ENCODE measurements at regions not wholly inside any gene's neighbourhood (a gene's known extent, or its start where the extent isn't known, plus 50 kb on each side); places are given as distances from the start of the nearest gene placed in this dataset.

DNA sequence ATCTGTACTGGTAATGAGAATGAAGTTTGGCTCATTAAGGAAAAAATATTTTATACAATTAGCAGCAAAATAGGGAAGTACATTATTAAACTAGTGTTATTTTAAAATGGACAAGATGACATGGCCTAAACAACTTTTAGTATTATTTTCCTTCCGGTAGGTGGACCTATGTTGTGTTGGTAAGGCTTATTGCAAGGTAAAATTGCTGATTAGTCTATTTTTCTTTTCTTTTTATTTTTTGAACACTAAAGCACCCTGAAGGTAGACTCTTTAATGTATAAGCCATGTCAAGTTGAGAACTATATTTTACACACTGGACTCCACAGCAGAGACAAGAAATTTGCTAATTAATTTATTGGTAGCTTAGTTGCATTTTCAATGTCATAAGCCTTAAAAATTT is 239.5 kb upstream of the POT1 start:
- TF ChIP-seq, protein P1, sequence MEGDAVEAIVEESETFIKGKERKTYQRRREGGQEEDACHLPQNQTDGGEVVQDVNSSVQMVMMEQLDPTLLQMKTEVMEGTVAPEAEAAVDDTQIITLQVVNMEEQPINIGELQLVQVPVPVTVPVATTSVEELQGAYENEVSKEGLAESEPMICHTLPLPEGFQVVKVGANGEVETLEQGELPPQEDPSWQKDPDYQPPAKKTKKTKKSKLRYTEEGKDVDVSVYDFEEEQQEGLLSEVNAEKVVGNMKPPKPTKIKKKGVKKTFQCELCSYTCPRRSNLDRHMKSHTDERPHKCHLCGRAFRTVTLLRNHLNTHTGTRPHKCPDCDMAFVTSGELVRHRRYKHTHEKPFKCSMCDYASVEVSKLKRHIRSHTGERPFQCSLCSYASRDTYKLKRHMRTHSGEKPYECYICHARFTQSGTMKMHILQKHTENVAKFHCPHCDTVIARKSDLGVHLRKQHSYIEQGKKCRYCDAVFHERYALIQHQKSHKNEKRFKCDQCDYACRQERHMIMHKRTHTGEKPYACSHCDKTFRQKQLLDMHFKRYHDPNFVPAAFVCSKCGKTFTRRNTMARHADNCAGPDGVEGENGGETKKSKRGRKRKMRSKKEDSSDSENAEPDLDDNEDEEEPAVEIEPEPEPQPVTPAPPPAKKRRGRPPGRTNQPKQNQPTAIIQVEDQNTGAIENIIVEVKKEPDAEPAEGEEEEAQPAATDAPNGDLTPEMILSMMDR (conservative IDR thresholded peaks at IDR 0.05 in 1 of 2, IDR thresholded peaks at IDR 0.05 in 1 of 2; ENCODE audit: low read depth in 1 of 2, low read length in 2 of 2) = no peak
- no peak for TF ChIP-seq EZH2 (IDR thresholded peaks at IDR 0.05; ENCODE audit: low read length, missing control alignments)
- no peaks in the 10 kb centered on the region for H3K79me2 ChIP-seq (ENCODE audit: control insufficient read depth, insufficient read depth, low read length)
- no peaks in the 10 kb centered on the region for H3K36me3 ChIP-seq (ENCODE audit: control insufficient read depth, insufficient read depth, low read length)
- H3K27me3 ChIP-seq (ENCODE audit: control insufficient read depth, insufficient read depth, low read length) = no peaks in the 10 kb centered on the region
- H3K27ac ChIP-seq (ENCODE audit: insufficient read depth, low read length) = no peak overlapping the region
- H3K4me3 ChIP-seq (replicated peaks in 1 of 4; ENCODE audit: control extremely low read depth in 1 of 4, insufficient read depth in 1 of 4, low read depth in 3 of 4, low read length in 4 of 4) = no peak overlapping the region
- no peaks in the 10 kb centered on the region for H3K4me1 ChIP-seq (ENCODE audit: control insufficient read depth, extremely low read depth, insufficient read depth, low read length)
- H3K9me3 ChIP-seq (ENCODE audit: control insufficient read depth, insufficient read depth, low read depth, low read length) = no peaks in the 10 kb centered on the region
- no peak overlapping the region for H3K9ac ChIP-seq (ENCODE audit: insufficient read depth, low read length)
- no peaks in the 10 kb centered on the region for H4K20me1 ChIP-seq (ENCODE audit: control insufficient read depth, extremely low read depth, insufficient read depth, low read length)
- no peak overlapping the region for H3K4me2 ChIP-seq (ENCODE audit: extremely low read depth, insufficient read depth, low read length)
- H2AFZ ChIP-seq (ENCODE audit: low read length) = no peak overlapping the region
- no peak for DNase-seq (ENCODE audit: low read depth in 2 of 2)

GRCh38 chr7:125154930-125155329 is 225.3 kb upstream of the POT1 start:
- Histone ChIP-seq H3K27ac (ENCODE audit: insufficient read depth, low read length) (no peak overlapping the region), H3K4me1 (ENCODE audit: control insufficient read depth, extremely low read depth, insufficient read depth, low read length) (no peaks in the 10 kb centered on the region), H3K27me3 (ENCODE audit: control insufficient read depth, insufficient read depth, low read length) (no peaks in the 10 kb centered on the region), H3K36me3 (ENCODE audit: control insufficient read depth, insufficient read depth, low read length) (no peaks in the 10 kb centered on the region), H3K9ac (ENCODE audit: insufficient read depth, low read length) (no peak overlapping the region), H3K9me3 (ENCODE audit: control insufficient read depth, insufficient read depth, low read depth, low read length) (no peaks in the 10 kb centered on the region), H3K4me2 (ENCODE audit: extremely low read depth, insufficient read depth, low read length) (no peak overlapping the region), H4K20me1 (ENCODE audit: control insufficient read depth, extremely low read depth, insufficient read depth, low read length) (no peaks in the 10 kb centered on the region), H3K4me3 (replicated peaks in 1 of 4; ENCODE audit: control extremely low read depth in 1 of 4, insufficient read depth in 1 of 4, low read depth in 3 of 4, low read length in 4 of 4) (no peak overlapping the region), H2AFZ (ENCODE audit: low read length) (no peak overlapping the region), H3K79me2 (ENCODE audit: control insufficient read depth, insufficient read depth, low read length) (no peaks in the 10 kb centered on the region)
- TF ChIP-seq, protein P1 (conservative IDR thresholded peaks at IDR 0.05 in 1 of 2, IDR thresholded peaks at IDR 0.05 in 1 of 2; ENCODE audit: low read depth in 1 of 2, low read length in 2 of 2) = no peak
- no peak for TF ChIP-seq EZH2 (IDR thresholded peaks at IDR 0.05; ENCODE audit: low read length, missing control alignments)
- DNase-seq (ENCODE audit: low read depth in 2 of 2) = no peak

GRCh38 chr7:125149151-125149550 is 219.5 kb upstream of the POT1 start:
- Histone ChIP-seq H3K79me2 (ENCODE audit: control insufficient read depth, insufficient read depth, low read length) (no peaks in the 10 kb centered on the region), H3K9ac (ENCODE audit: insufficient read depth, low read length) (no peak overlapping the region), H3K27me3 (ENCODE audit: control insufficient read depth, insufficient read depth, low read length) (no peaks in the 10 kb centered on the region), H3K4me3 (replicated peaks in 1 of 4; ENCODE audit: control extremely low read depth in 1 of 4, insufficient read depth in 1 of 4, low read depth in 3 of 4, low read length in 4 of 4) (no peak overlapping the region), H4K20me1 (ENCODE audit: control insufficient read depth, extremely low read depth, insufficient read depth, low read length) (no peaks in the 10 kb centered on the region), H3K4me1 (ENCODE audit: control insufficient read depth, extremely low read depth, insufficient read depth, low read length) (no peaks in the 10 kb centered on the region), H3K36me3 (ENCODE audit: control insufficient read depth, insufficient read depth, low read length) (no peaks in the 10 kb centered on the region), H3K4me2 (ENCODE audit: extremely low read depth, insufficient read depth, low read length) (no peak overlapping the region), H3K27ac (ENCODE audit: insufficient read depth, low read length) (no peak overlapping the region), H2AFZ (ENCODE audit: low read length) (no peak overlapping the region), H3K9me3 (ENCODE audit: control insufficient read depth, insufficient read depth, low read depth, low read length) (no peaks in the 10 kb centered on the region)
- TF ChIP-seq EZH2 (IDR thresholded peaks at IDR 0.05; ENCODE audit: low read length, missing control alignments) = no peak
- TF ChIP-seq, protein P1 (conservative IDR thresholded peaks at IDR 0.05 in 1 of 2, IDR thresholded peaks at IDR 0.05 in 1 of 2; ENCODE audit: low read depth in 1 of 2, low read length in 2 of 2) = no peak
- DNase-seq (ENCODE audit: low read depth in 2 of 2) = peak; percentile 14 to 18

All from fibroblast of lung (primary cell).